HG03565 (cell line): ENCODE measurements at regions not wholly inside any gene's neighbourhood (a gene's known extent, or its start where the extent isn't known, plus 50 kb on each side); places are given as distances from the start of the nearest gene placed in this dataset.

Source experiments
- ATAC-seq: cut with Tn5 transposase; IDR thresholded peaks from one replicate; pipeline ENCODE4 v1.9.1; 2021; ENCODE audit warnings: mild to moderate bottlenecking, moderate library complexity; ENCODE audit not compliant: unreplicated experiment

GRCh38 chr22:49301398-49302149 is 526.1 kb downstream of the BRD1 start:
- ATAC-seq = no peak

- ATAC-seq = no peak
These were observed 526.7 kb downstream of the BRD1 start for GRCh38 chr22:49300951-49301397.

- ATAC-seq = no peak
These were observed 527.4 kb downstream of the BRD1 start for GRCh38 chr22:49300241-49300640.

GRCh38 chr22:49299821-49300231 is 527.8 kb downstream of the BRD1 start:
- no peak for ATAC-seq

GRCh38 chr22:49298834-49299750 is 528.6 kb downstream of the BRD1 start:
- no peak for ATAC-seq

- ATAC-seq = no peak
These were observed 529.6 kb downstream of the BRD1 start for GRCh38 chr22:49297871-49298721.

- no peak for ATAC-seq
These were observed 530.3 kb downstream of the BRD1 start for GRCh38 chr22:49297286-49297870.

GRCh38 chr22:49296561-49296960 is 531.1 kb downstream of the BRD1 start:
- ATAC-seq = no peak

- no peak for ATAC-seq
These were observed 531.7 kb downstream of the BRD1 start for GRCh38 chr22:49295851-49296560.

- no peak for ATAC-seq
These were observed 532.3 kb downstream of the BRD1 start for GRCh38 chr22:49295465-49295743.

- no peak for ATAC-seq
These were observed 532.8 kb downstream of the BRD1 start for GRCh38 chr22:49294656-49295464.

GRCh38 chr22:49292909-49293308 is 534.8 kb downstream of the BRD1 start:
- no peak for ATAC-seq

GRCh38 chr22:49291781-49292180 is 535.9 kb downstream of the BRD1 start:
- no peak for ATAC-seq

GRCh38 chr22:49291169-49291568 is 536.5 kb downstream of the BRD1 start:
- ATAC-seq = no peak

- ATAC-seq = no peak
These were observed 537.0 kb downstream of the BRD1 start for GRCh38 chr22:49290711-49291110.

- no peak for ATAC-seq
These were observed 537.6 kb downstream of the BRD1 start for GRCh38 chr22:49289822-49290679.

- no peak for ATAC-seq
These were observed 541.4 kb downstream of the BRD1 start for GRCh38 chr22:49286181-49286760.

- ATAC-seq = no peak
These were observed 542.7 kb downstream of the BRD1 start for GRCh38 chr22:49284931-49285330.
